ENCODE measurements at regions not wholly inside any gene's neighbourhood (a gene's known extent, or its start where the extent isn't known, plus 50 kb on each side); places are given as distances from the start of the nearest gene placed in this dataset.

DNA sequence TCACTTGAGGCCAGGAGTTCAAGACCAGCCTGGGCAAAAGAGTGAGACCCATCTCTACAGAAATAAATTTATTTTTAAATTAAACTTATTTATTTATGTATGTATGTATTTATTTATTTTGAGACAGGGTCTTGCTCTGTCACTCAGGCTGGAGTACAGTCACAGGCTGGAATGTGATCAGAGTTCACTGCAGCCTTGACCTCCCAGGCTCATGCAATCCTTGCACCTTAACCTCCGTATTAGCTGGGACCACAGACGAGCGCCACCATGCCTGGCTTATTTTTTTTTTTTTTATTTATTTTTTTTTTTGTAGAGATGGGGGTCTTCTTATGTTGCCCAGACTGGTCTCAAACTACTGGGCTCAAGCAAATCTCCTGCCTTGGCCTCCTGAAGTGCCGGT lies 135.2 kb upstream of the HES1 start:
- H3K4me1 ChIP-seq, result peaks cover 45% of the 10 kb centered on the region
- DNase-seq, result no peak
- intact Hi-C loops (cut with DNase I), result no loop called here
- no peak overlapping the region for H3K27ac ChIP-seq
- ATAC-seq, result no peak
- 73 to 83% methylated on average over 4 of the region's 4 CpGs for WGBS, 2 donors
- H3K9me3 ChIP-seq, result no peaks in the 10 kb centered on the region
- H3K27me3 ChIP-seq, result no peaks in the 10 kb centered on the region
- TF ChIP-seq CTCF (IDR thresholded peaks at IDR 0.05) (no peak), POLR2A (IDR thresholded peaks at IDR 0.05) (no peak)
- H3K36me3 ChIP-seq (replicated peaks in 1 of 2; ENCODE audit: insufficient read depth in 1 of 2, low read depth in 2 of 2), result no peaks in the 10 kb centered on the region
- no peak overlapping the region for H3K4me3 ChIP-seq

- no peaks in the 10 kb centered on the region for H3K36me3 ChIP-seq (replicated peaks in 1 of 2; ENCODE audit: insufficient read depth in 1 of 2, low read depth in 2 of 2)
- 86 to 88% methylated on average over 20 of the region's 20 CpGs for WGBS, 2 donors
- peaks cover 49% of the 10 kb centered on the region for H3K4me1 ChIP-seq
- intact Hi-C loops (cut with DNase I), result no loop called here
- ATAC-seq (no peak), DNase-seq (no peak)
- H3K27me3 ChIP-seq, result no peaks in the 10 kb centered on the region
- TF ChIP-seq POLR2A (IDR thresholded peaks at IDR 0.05) (no peak), CTCF (IDR thresholded peaks at IDR 0.05) (no peak)
- no peak overlapping the region for H3K27ac ChIP-seq
- H3K4me3 ChIP-seq, result no peak overlapping the region
- H3K9me3 ChIP-seq, result no peaks in the 10 kb centered on the region
Observed at GRCh38 chr3:194001728-194002459, 134.1 kb upstream of the HES1 start.

- intact Hi-C loops (cut with DNase I), result no loop called here
- Histone ChIP-seq H3K27ac (peak overlapping the region; percentile 37 to 94 (median 80)), H3K4me1 (peaks cover 38% of the 10 kb centered on the region), H3K4me3 (no peak overlapping the region), H3K9me3 (no peaks in the 10 kb centered on the region), H3K36me3 (replicated peaks in 1 of 2; ENCODE audit: insufficient read depth in 1 of 2, low read depth in 2 of 2) (no peaks in the 10 kb centered on the region), H3K27me3 (no peaks in the 10 kb centered on the region)
- ATAC-seq, result peak; percentile 83
- peak; percentile 39 to 70 (median 69) for TF ChIP-seq POLR2A (IDR thresholded peaks at IDR 0.05)
- TF ChIP-seq CTCF (IDR thresholded peaks at IDR 0.05), result peak in 1 of 7 experiments; percentile 1
- 6% methylated on average over 49 to 54 of the region's 58 CpGs for WGBS, 2 donors
- peak; percentile 83 to 87 (median 87) for DNase-seq
Observed at GRCh38 chr3:194003114-194004057, 132.6 kb upstream of the HES1 start.

DNA sequence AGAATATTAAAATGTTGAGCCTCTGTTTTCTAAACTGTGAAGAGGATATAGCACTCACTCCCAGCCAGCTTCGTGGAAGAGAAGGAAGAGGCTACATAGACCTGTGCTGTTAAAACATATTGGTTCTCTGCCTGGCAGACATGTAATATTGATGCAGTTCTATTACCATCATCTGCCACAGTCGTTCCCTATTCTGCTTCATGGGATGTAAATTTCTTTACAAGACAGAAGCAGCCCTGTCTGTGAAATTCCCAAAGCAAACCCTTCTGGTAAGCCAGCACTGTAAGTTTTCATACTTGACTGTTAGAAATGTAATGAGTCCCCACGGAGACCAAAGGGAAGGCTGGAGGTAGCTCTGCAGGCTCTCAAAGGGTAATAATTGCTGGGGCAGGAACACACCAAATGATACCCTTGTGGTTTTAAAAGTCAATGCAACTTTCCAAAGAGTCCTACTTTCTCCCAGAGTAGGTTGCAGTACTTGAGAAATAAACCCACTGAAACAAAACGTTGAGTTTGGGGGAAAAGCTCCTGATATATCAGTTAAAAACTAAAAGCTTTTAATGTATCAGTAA lies 129.9 kb upstream of the HES1 start:
- intact Hi-C loops (cut with DNase I), result no loop called here
- Histone ChIP-seq H3K9me3 (no peaks in the 10 kb centered on the region), H3K27me3 (no peaks in the 10 kb centered on the region), H3K4me3 (no peak overlapping the region), H3K36me3 (replicated peaks in 1 of 2; ENCODE audit: insufficient read depth in 1 of 2, low read depth in 2 of 2) (no peaks in the 10 kb centered on the region), H3K27ac (no peak overlapping the region), H3K4me1 (peaks cover 38% of the 10 kb centered on the region)
- ATAC-seq (no peak), DNase-seq (no peak)
- no peak for TF ChIP-seq POLR2A (IDR thresholded peaks at IDR 0.05)
- TF ChIP-seq CTCF (IDR thresholded peaks at IDR 0.05), result no peak
- 61 to 78% methylated on average over 4 of the region's 4 CpGs for WGBS, 2 donors
